GM23338 (cell line): ENCODE measurements at regions not wholly inside any gene's neighbourhood (a gene's known extent, or its start where the extent isn't known, plus 50 kb on each side); places are given as distances from the start of the nearest gene placed in this dataset.

Experiments
- ATAC-seq: fragments of 200-7000 bp; cut with Tn5 transposase; 3 replicates; pipeline ENCODE4 v1.9.1; 2020
- DNase-seq: peaks from one replicate; pipeline ENCODE4 v3.0.0-alpha.2; 2015; ENCODE audit warnings: low spot score
- H2AFZ ChIP-seq: fragments of 200-600 bp; sonication (generic); 2 replicates; pipeline ENCODE4 v1.8.0; 2016; ENCODE audit warnings: antibody characterized with exemption, mild to moderate bottlenecking, moderate library complexity
- H3F3A ChIP-seq: fragments of 200-600 bp; sonication (generic); replicated peaks from 2 replicates; pipeline ENCODE4 v1.8.0; 2017; ENCODE audit warnings: antibody characterized with exemption, mixed run types, low read depth
- H3K27ac ChIP-seq: fragments of 200-600 bp; sonication (generic); 2 replicates; pipeline ENCODE4 v1.6.1; 2016; ENCODE audit warnings: low read depth
- H3K27me3 ChIP-seq: fragments of 200-600 bp; sonication (generic); 2 replicates; pipeline ENCODE4 v1.8.0; 2016; ENCODE audit warnings: mild to moderate bottlenecking, mixed run types, moderate library complexity; ENCODE audit not compliant: insufficient read depth
- H3K36me3 ChIP-seq: fragments of 200-600 bp; sonication (generic); 2 replicates; pipeline ENCODE4 v1.8.0; 2016; ENCODE audit warnings: mild to moderate bottlenecking; ENCODE audit not compliant: insufficient read depth
- H3K4me1 ChIP-seq: fragments of 200-600 bp; sonication (generic); 2 replicates; pipeline ENCODE4 v1.8.0; 2016; ENCODE audit warnings: mild to moderate bottlenecking, moderate library complexity; ENCODE audit not compliant: insufficient read depth
- H3K4me2 ChIP-seq: fragments of 200-600 bp; sonication (generic); 2 replicates; pipeline ENCODE4 v1.7.1; 2017; ENCODE audit warnings: mixed run types
- H3K4me3 ChIP-seq: fragments of 200-600 bp; sonication (generic); 2 replicates; pipeline ENCODE4 v1.6.1; 2016; ENCODE audit warnings: mixed run types
- H3K79me2 ChIP-seq: fragments of 200-600 bp; sonication (generic); replicated peaks from 2 replicates; pipeline ENCODE4 v1.8.0; 2017; ENCODE audit warnings: mild to moderate bottlenecking; ENCODE audit not compliant: insufficient read depth
- H3K9me2 ChIP-seq: fragments of 200-600 bp; sonication (generic); 2 replicates; pipeline ENCODE4 v1.8.0; 2017; ENCODE audit not compliant: insufficient read depth
- H4K20me1 ChIP-seq: fragments of 200-600 bp; sonication (generic); replicated peaks from 2 replicates; pipeline ENCODE4 v1.8.0; 2017; ENCODE audit warnings: mild to moderate bottlenecking; ENCODE audit not compliant: insufficient read depth
- H3K27ac Mint-ChIP-seq: 2 replicates; pipeline ENCODE4 v1.8.0; 2020; ENCODE audit warnings: inconsistent platforms, mild to moderate bottlenecking, moderate library complexity, mixed read lengths
- H3K27me3 Mint-ChIP-seq: 3 replicates; pipeline ENCODE4 v1.8.0; 2022; ENCODE audit warnings: low read depth, mild to moderate bottlenecking, moderate library complexity, mixed read lengths, inconsistent platforms; ENCODE audit not compliant: insufficient read depth, poor library complexity
- H3K36me3 Mint-ChIP-seq: 3 replicates; pipeline ENCODE4 v1.8.0; 2021; ENCODE audit warnings: low read depth, mild to moderate bottlenecking, inconsistent platforms, moderate library complexity, mixed read lengths
- H3K4me1 Mint-ChIP-seq: 3 replicates; pipeline ENCODE4 v1.8.0; 2020; ENCODE audit warnings: mild to moderate bottlenecking, inconsistent platforms, mixed read lengths
- H3K4me3 Mint-ChIP-seq: 3 replicates; pipeline ENCODE4 v1.8.0; 2021; ENCODE audit warnings: moderate library complexity, mild to moderate bottlenecking, inconsistent platforms, mixed read lengths
- H3K9me3 Mint-ChIP-seq: 3 replicates; pipeline ENCODE4 v1.8.0; 2020; ENCODE audit warnings: moderate library complexity, mild to moderate bottlenecking, inconsistent platforms, mixed read lengths
- CREB1 ChIP-seq: fragments of 250-450 bp; sonication (Bioruptor Pico); IDR thresholded peaks from 2 replicates; pipeline ENCODE4 v1.5.0; 2020; ENCODE audit warnings: low read depth, mild to moderate bottlenecking, moderate library complexity
- CTCF ChIP-seq, 2 experiments: fragments of 200-600 bp in 1 of 2; sonication (generic) in 1 of 2; conservative IDR thresholded peaks; 2 replicates each; pipeline versions ENCODE4 v1.5.1 to v1.6.1; 2016 to 2017; ENCODE audit warnings: antibody characterized with exemption in 2 of 2, low read depth in 2 of 2, mild to moderate bottlenecking in 2 of 2, moderate library complexity in 1 of 2
- NANOG ChIP-seq: IDR thresholded peaks from 2 replicates; pipeline ENCODE4 v1.6.1; 2016; ENCODE audit warnings: antibody characterized with exemption, borderline replicate concordance
- POLR2AphosphoS5 ChIP-seq: IDR thresholded peaks from 2 replicates; pipeline ENCODE4 v1.6.1; 2016; ENCODE audit warnings: antibody characterized with exemption, low read depth
- STAT1 ChIP-seq: IDR thresholded peaks from one replicate; pipeline ENCODE4 v1.6.1; 2016; ENCODE audit warnings: antibody characterized with exemption; ENCODE audit not compliant: unreplicated experiment
- ZNF462 ChIP-seq: fragments of 250-450 bp; sonication (Bioruptor Pico); IDR thresholded peaks from 2 replicates; pipeline ENCODE4 v1.5.0; 2020; ENCODE audit warnings: mild to moderate bottlenecking, moderate library complexity

- TF ChIP-seq ZNF462 (CRISPR knock-in tag) (no peak), STAT1 (no peak), NANOG (no peak), CREB1 (CRISPR knock-in tag) (no peak), POLR2AphosphoS5 (no peak)
Measured at GRCh38 chr4:151883747-151884146, 122.9 kb upstream of the GATB start (continued).

- no peak for TF ChIP-seq CTCF (conservative IDR thresholded peaks at IDR 0.05; ENCODE audit: low read depth in 2 of 2)
Measured at GRCh38 chr4:151882072-151882803, 121.4 kb upstream of the GATB start.

More at GRCh38 chr4:151882072-151882803, 121.4 kb upstream of the GATB start:
- Histone ChIP-seq H4K20me1 (no peaks in the 10 kb centered on the region), H2AFZ (no peak overlapping the region), H3K27ac (no peak overlapping the region), H3K27me3 (no peaks in the 10 kb centered on the region; the same call in 1 of the 2 replicates), H3K4me3 (no peak overlapping the region), H3K4me2 (no peak overlapping the region), H3K79me2 (no peaks in the 10 kb centered on the region), H3K9me2 (peaks cover 12% of the 10 kb centered on the region; the same call in 1 of the 2 replicates), H3K4me1 (peaks cover 30% of the 10 kb centered on the region), H3K36me3 (no peaks in the 10 kb centered on the region), H3F3A (no peaks in the 10 kb centered on the region)
- H3K36me3 Mint-ChIP-seq = no peaks in the 10 kb centered on the region; the same call in 2 of the 3 replicates
- no peak overlapping the region for H3K4me3 Mint-ChIP-seq
- DNase-seq (no peak), ATAC-seq (no peak)
- H3K4me1 Mint-ChIP-seq = peaks cover 37% of the 10 kb centered on the region
- H3K27ac Mint-ChIP-seq = no peak overlapping the region
- peaks cover 11% of the 10 kb centered on the region for H3K27me3 Mint-ChIP-seq
- H3K9me3 Mint-ChIP-seq = no peaks in the 10 kb centered on the region; the same call in 2 of the 3 replicates
